ENCODE measurements at regions not wholly inside any gene's neighbourhood (a gene's known extent, or its start where the extent isn't known, plus 50 kb on each side); places are given as distances from the start of the nearest gene placed in this dataset.
"Not testable (repeated sequence)": the region's sequence is repeated elsewhere in the genome, so short reads cannot be mapped to it uniquely, and the experiment has no call there.

GRCh38 chr22:22795639-22796038, 92.0 kb upstream of the IGLL5 start:
- POLR2A ChIA-PET (ENCODE audit: unreplicated experiment); DNase-seq; H3K9me3 ChIP-seq (ENCODE audit: insufficient read depth, low read depth); H3K9me2 ChIP-seq (ENCODE audit: insufficient read depth); BruUV-seq (replicated peaks); CTCF ChIA-PET; H3K4me3 ChIP-seq; H3K36me3 ChIP-seq (ENCODE audit: low read depth); H3K79me2 ChIP-seq (ENCODE audit: low read depth); H3K4me2 ChIP-seq; H4K20me1 ChIP-seq (ENCODE audit: insufficient read depth); H2AFZ ChIP-seq; H3K27ac ChIP-seq; H3F3A ChIP-seq (ENCODE audit: insufficient read depth, low read depth); H3K4me1 ChIP-seq (replicated peaks; ENCODE audit: insufficient read depth); intact Hi-C loops (cut with micrococcal nuclease; ENCODE audit: unreplicated experiment): not testable (repeated sequence)
- peaks cover 70% of the 10 kb centered on the region for H3K27me3 ChIP-seq (ENCODE audit: insufficient read depth, low read depth)

- TF ChIP-seq EZH2 (IDR thresholded peaks at IDR 0.05; ENCODE audit: low read depth) (no peak), CTCF (conservative IDR thresholded peaks at IDR 0.05) (no peak)
- no peak overlapping the region for H2AFZ ChIP-seq
- no TSS peak for BruUV-seq (replicated peaks)
- H3K4me2 ChIP-seq = no peak overlapping the region
- DNase-seq = no peak
- intact Hi-C loops (cut with micrococcal nuclease; ENCODE audit: unreplicated experiment) = no loop called here
- H3K27ac ChIP-seq = no peak overlapping the region
- peaks cover 81% of the 10 kb centered on the region for H3K27me3 ChIP-seq (ENCODE audit: insufficient read depth, low read depth)
- no peaks in the 10 kb centered on the region for H4K20me1 ChIP-seq (ENCODE audit: insufficient read depth)
- no peaks in the 10 kb centered on the region for H3K79me2 ChIP-seq (ENCODE audit: low read depth)
- no peaks in the 10 kb centered on the region for H3K9me2 ChIP-seq (ENCODE audit: insufficient read depth)
- H3K4me1 ChIP-seq (replicated peaks; ENCODE audit: insufficient read depth) = no peaks in the 10 kb centered on the region
- ChIA-PET POLR2A (ENCODE audit: unreplicated experiment) (no interaction called here), CTCF (no interaction called here)
- no peaks in the 10 kb centered on the region for H3K9me3 ChIP-seq (ENCODE audit: insufficient read depth, low read depth)
- no peaks in the 10 kb centered on the region for H3K36me3 ChIP-seq (ENCODE audit: low read depth)
- H3F3A ChIP-seq (ENCODE audit: insufficient read depth, low read depth) = no peaks in the 10 kb centered on the region
- no peak overlapping the region for H3K4me3 ChIP-seq
Measured at GRCh38 chr22:22796724-22797123, 90.9 kb upstream of the IGLL5 start.

- Histone ChIP-seq H4K20me1 (ENCODE audit: insufficient read depth) (no peaks in the 10 kb centered on the region), H3K27ac (no peak overlapping the region), H2AFZ (no peak overlapping the region), H3K27me3 (ENCODE audit: insufficient read depth, low read depth) (peaks cover 89% of the 10 kb centered on the region), H3K36me3 (ENCODE audit: low read depth) (no peaks in the 10 kb centered on the region), H3K9me2 (ENCODE audit: insufficient read depth) (no peaks in the 10 kb centered on the region), H3K9me3 (ENCODE audit: insufficient read depth, low read depth) (no peaks in the 10 kb centered on the region), H3K4me1 (replicated peaks; ENCODE audit: insufficient read depth) (no peaks in the 10 kb centered on the region), H3K79me2 (ENCODE audit: low read depth) (no peaks in the 10 kb centered on the region), H3F3A (ENCODE audit: insufficient read depth, low read depth) (no peaks in the 10 kb centered on the region), H3K4me3 (no peak overlapping the region), H3K4me2 (no peak overlapping the region)
- CTCF ChIA-PET = no interaction called here
- no TSS peak for BruUV-seq (replicated peaks)
- no peak for TF ChIP-seq CTCF (conservative IDR thresholded peaks at IDR 0.05)
- no peak for TF ChIP-seq EZH2 (IDR thresholded peaks at IDR 0.05; ENCODE audit: low read depth)
- POLR2A ChIA-PET (ENCODE audit: unreplicated experiment) = no interaction called here
- no peak for DNase-seq
- intact Hi-C loops (cut with micrococcal nuclease; ENCODE audit: unreplicated experiment) = no loop called here
Measured at GRCh38 chr22:22798232-22798616, 89.4 kb upstream of the IGLL5 start.

- no peak overlapping the region for H2AFZ ChIP-seq
- no peaks in the 10 kb centered on the region for H3K36me3 ChIP-seq (ENCODE audit: low read depth)
- H3K79me2 ChIP-seq (ENCODE audit: low read depth) = no peaks in the 10 kb centered on the region
- H3K4me2 ChIP-seq = no peak overlapping the region
- DNase-seq = no peak
- H3K27me3 ChIP-seq (ENCODE audit: insufficient read depth, low read depth) = peaks cover 91% of the 10 kb centered on the region
- intact Hi-C loops (cut with micrococcal nuclease; ENCODE audit: unreplicated experiment) = no loop called here
- H3K9me3 ChIP-seq (ENCODE audit: insufficient read depth, low read depth) = no peaks in the 10 kb centered on the region
- H3K4me1 ChIP-seq (replicated peaks; ENCODE audit: insufficient read depth) = no peaks in the 10 kb centered on the region
- POLR2A ChIA-PET (ENCODE audit: unreplicated experiment) = no interaction called here
- CTCF ChIA-PET = no interaction called here
- no peak overlapping the region for H3K4me3 ChIP-seq
- no peaks in the 10 kb centered on the region for H3K9me2 ChIP-seq (ENCODE audit: insufficient read depth)
- BruUV-seq (replicated peaks) = no TSS peak
- no peak overlapping the region for H3K27ac ChIP-seq
- H4K20me1 ChIP-seq (ENCODE audit: insufficient read depth) = no peaks in the 10 kb centered on the region
- no peaks in the 10 kb centered on the region for H3F3A ChIP-seq (ENCODE audit: insufficient read depth, low read depth)
- TF ChIP-seq EZH2 (IDR thresholded peaks at IDR 0.05; ENCODE audit: low read depth) = no peak
- TF ChIP-seq CTCF (conservative IDR thresholded peaks at IDR 0.05) = no peak
Measured at GRCh38 chr22:22798716-22799115, 88.9 kb upstream of the IGLL5 start.

Data from PC-9 (cell line).